PC-3 (cell line): ENCODE measurements at regions not wholly inside any gene's neighbourhood (a gene's known extent, or its start where the extent isn't known, plus 50 kb on each side); places are given as distances from the start of the nearest gene placed in this dataset.

ENCODE experiments used
- EZH2 ChIP-seq: fragments of 300-600 bp; sonication (generic); IDR thresholded peaks from one replicate; pipeline ENCODE4 v1.6.1; 2017; ENCODE audit warnings: antibody characterized with exemption, mild to moderate bottlenecking, low read length; ENCODE audit not compliant: unreplicated experiment
- EZH2phosphoT487 ChIP-seq: fragments of 300-600 bp; sonication (generic); IDR thresholded peaks from 2 replicates; pipeline ENCODE4 v1.6.1; 2018; ENCODE audit warnings: mild to moderate bottlenecking, antibody characterized with exemption, low read length, borderline replicate concordance
- TF ChIP-seq, protein P1 (sequence below): fragments of 300-600 bp; sonication (generic); conservative IDR thresholded peaks from 2 replicates; pipeline ENCODE4 v1.5.1; 2017; ENCODE audit warnings: antibody characterized with exemption, low read depth, mild to moderate bottlenecking, low read length

DNA sequence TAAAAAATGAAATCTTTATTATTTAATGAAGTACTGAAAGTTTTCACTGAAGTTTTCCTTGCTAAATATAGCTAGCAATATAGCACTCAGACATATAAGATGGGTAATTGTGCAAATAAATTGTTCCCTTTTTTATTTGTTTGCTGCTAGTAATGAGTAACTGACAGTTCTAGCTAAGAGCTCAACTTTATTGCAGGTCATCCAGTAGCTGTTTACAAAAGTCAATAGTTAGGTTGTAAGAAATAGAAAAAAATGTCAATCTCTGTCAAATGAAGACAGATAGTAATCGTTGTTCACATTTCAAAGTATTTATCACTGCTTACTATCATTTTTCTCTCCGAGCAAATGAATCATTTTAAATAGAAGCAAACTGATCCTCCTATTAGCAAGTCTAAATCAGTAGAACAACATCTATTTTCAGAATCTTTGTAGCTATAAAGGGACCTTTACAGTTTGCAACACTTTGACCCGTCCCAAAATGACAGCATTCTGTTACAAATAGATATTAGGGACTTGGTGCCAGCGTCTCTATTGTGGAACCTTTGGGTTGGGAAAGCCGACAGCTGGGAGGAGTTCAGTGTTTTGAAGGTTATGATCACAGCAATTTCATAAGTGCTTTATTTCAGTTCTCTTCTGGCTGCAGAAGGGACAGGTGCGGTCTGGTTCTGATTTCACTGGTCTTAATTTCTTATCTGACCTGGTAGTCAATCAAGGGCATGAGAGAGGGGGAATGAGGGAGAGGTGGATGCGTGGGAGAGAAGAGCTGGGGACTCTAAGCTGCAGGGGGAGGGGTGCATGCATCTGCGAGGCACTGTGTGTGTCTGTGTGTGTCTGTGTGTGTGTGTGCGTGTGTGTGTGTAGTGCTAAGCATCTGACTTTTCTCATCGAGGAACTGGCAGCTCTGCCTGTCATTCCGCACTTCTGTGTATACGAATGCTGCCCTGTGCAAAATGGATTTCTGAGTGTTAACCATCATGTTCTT is 227.9 kb upstream of the PITX2 start:
- TF ChIP-seq, protein P1, sequence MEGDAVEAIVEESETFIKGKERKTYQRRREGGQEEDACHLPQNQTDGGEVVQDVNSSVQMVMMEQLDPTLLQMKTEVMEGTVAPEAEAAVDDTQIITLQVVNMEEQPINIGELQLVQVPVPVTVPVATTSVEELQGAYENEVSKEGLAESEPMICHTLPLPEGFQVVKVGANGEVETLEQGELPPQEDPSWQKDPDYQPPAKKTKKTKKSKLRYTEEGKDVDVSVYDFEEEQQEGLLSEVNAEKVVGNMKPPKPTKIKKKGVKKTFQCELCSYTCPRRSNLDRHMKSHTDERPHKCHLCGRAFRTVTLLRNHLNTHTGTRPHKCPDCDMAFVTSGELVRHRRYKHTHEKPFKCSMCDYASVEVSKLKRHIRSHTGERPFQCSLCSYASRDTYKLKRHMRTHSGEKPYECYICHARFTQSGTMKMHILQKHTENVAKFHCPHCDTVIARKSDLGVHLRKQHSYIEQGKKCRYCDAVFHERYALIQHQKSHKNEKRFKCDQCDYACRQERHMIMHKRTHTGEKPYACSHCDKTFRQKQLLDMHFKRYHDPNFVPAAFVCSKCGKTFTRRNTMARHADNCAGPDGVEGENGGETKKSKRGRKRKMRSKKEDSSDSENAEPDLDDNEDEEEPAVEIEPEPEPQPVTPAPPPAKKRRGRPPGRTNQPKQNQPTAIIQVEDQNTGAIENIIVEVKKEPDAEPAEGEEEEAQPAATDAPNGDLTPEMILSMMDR: no peak
- TF ChIP-seq EZH2phosphoT487 (no peak), EZH2 (no peak)
